Thyroid gland (tissue), 4 donors: ENCODE measurements at regions not wholly inside any gene's neighbourhood (a gene's known extent, or its start where the extent isn't known, plus 50 kb on each side); places are given as distances from the start of the nearest gene placed in this dataset.

Source experiments
- DNase-seq, 2 donors: peaks; one replicate each; pipeline ENCODE4 v3.0.0-alpha.2; 2019
- H3K27ac ChIP-seq, 3 donors: fragments of 200-600 bp; sonication (generic); 1 replicate in 2 of 3; 2 replicates in 1 of 3; pipeline ENCODE4 v1.5.1; 2016 to 2019; ENCODE audit warnings: mild to moderate bottlenecking in 1 of 3, moderate library complexity in 1 of 3
- H3K27me3 ChIP-seq: fragments of 200-600 bp; sonication (generic); one replicate; pipeline ENCODE4 v1.5.1; 2019
- H3K36me3 ChIP-seq, 2 donors: fragments of 200-600 bp; sonication (generic); one replicate each; pipeline ENCODE4 v1.5.1; 2016 to 2019
- H3K4me1 ChIP-seq, 2 donors: fragments of 200-600 bp; sonication (generic); one replicate each; pipeline ENCODE4 v1.5.1; 2017 to 2019
- H3K4me3 ChIP-seq, 3 donors: fragments of 200-600 bp; sonication (generic); replicated peaks in 1 of 3; 1 replicate in 2 of 3; 2 replicates in 1 of 3; pipeline ENCODE4 v1.5.1; 2016; ENCODE audit warnings: mild to moderate bottlenecking in 1 of 3
- H3K9me3 ChIP-seq: fragments of 200-600 bp; sonication (generic); one replicate; pipeline ENCODE4 v1.5.1; 2017
- CTCF ChIP-seq, 6 experiments: fragments of 200-600 bp in 3 of 6; fragments of 450-650 bp in 3 of 6; sonication (generic) in 3 of 6; IDR thresholded peaks; one replicate each; pipeline ENCODE4 v1.5.1; 2016 to 2019; ENCODE audit warnings: antibody characterized with exemption in 6 of 6, mild to moderate bottlenecking in 2 of 6, inconsistent platforms in 1 of 6, moderate library complexity in 1 of 6
- POLR2A ChIP-seq, 2 donors: fragments of 450-650 bp; IDR thresholded peaks; one replicate each; pipeline ENCODE4 v1.6.1; 2017; ENCODE audit warnings: antibody characterized with exemption in 2 of 2, mild to moderate bottlenecking in 2 of 2, moderate library complexity in 1 of 2
- WGBS, 2 donors: methylation state at CpG; one replicate each; pipeline ENCODE4 v1.1.5; 2017; 5-methylcytosine and 5-hydroxymethylcytosine counted together
- intact Hi-C: fragments of 100-400 bp; cut with DNase I; formaldehyde crosslinking; loops from one replicate; pipeline ENCODE4 v1.15.1; 2023

GRCh38 chr2:60167089-60167488, 386.4 kb downstream of the BCL11A start:
- TF ChIP-seq CTCF (IDR thresholded peaks at IDR 0.05) (no peak), POLR2A (IDR thresholded peaks at IDR 0.05) (no peak)
- no peaks in the 10 kb centered on the region for H3K9me3 ChIP-seq
- intact Hi-C loops = no loop called here
- H3K4me3 ChIP-seq = no peak overlapping the region
- 86 to 88% methylated on average over 4 of the region's 4 CpGs for WGBS, 2 donors
- H3K4me1 ChIP-seq = no peaks in the 10 kb centered on the region
- no peaks in the 10 kb centered on the region for H3K36me3 ChIP-seq
- no peak for DNase-seq
- H3K27ac ChIP-seq = no peak overlapping the region
- no peaks in the 10 kb centered on the region for H3K27me3 ChIP-seq

GRCh38 chr2:60163691-60164090, 389.8 kb downstream of the BCL11A start:
- intact Hi-C loops = no loop called here
- DNase-seq = no peak
- no peaks in the 10 kb centered on the region for H3K9me3 ChIP-seq
- H3K4me1 ChIP-seq = no peaks in the 10 kb centered on the region
- H3K36me3 ChIP-seq = no peaks in the 10 kb centered on the region
- no peak overlapping the region for H3K27ac ChIP-seq
- WGBS, 2 donors = 88 to 97% methylated on average over 7 of the region's 7 CpGs
- TF ChIP-seq POLR2A (IDR thresholded peaks at IDR 0.05) (no peak), CTCF (IDR thresholded peaks at IDR 0.05) (no peak)
- H3K4me3 ChIP-seq = no peak overlapping the region
- no peaks in the 10 kb centered on the region for H3K27me3 ChIP-seq

- no peak overlapping the region for H3K4me3 ChIP-seq
Measured at GRCh38 chr2:60159519-60159918, 393.9 kb downstream of the BCL11A start.

GRCh38 chr2:60158262-60158661, 395.2 kb downstream of the BCL11A start:
- no peak for TF ChIP-seq POLR2A (IDR thresholded peaks at IDR 0.05)
- TF ChIP-seq CTCF (IDR thresholded peaks at IDR 0.05) = no peak
- 79 to 81% methylated on average over 1 of the region's 1 CpG for WGBS, 2 donors

More at GRCh38 chr2:60159519-60159918, 393.9 kb downstream of the BCL11A start:
- TF ChIP-seq POLR2A (IDR thresholded peaks at IDR 0.05) (no peak), CTCF (IDR thresholded peaks at IDR 0.05) (no peak)
- no peaks in the 10 kb centered on the region for H3K36me3 ChIP-seq
- H3K9me3 ChIP-seq = no peaks in the 10 kb centered on the region
- H3K27me3 ChIP-seq = no peaks in the 10 kb centered on the region
- 45 to 53% methylated on average over 2 of the region's 2 CpGs for WGBS, 2 donors
- intact Hi-C loops = no loop called here
- H3K4me1 ChIP-seq = no peaks in the 10 kb centered on the region
- H3K27ac ChIP-seq = no peak overlapping the region
- DNase-seq = no peak

GRCh38 chr2:60157283-60157682, 396.2 kb downstream of the BCL11A start:
- Histone ChIP-seq H3K27me3 (no peaks in the 10 kb centered on the region), H3K27ac (no peak overlapping the region), H3K4me3 (no peak overlapping the region), H3K36me3 (no peaks in the 10 kb centered on the region), H3K9me3 (no peaks in the 10 kb centered on the region), H3K4me1 (no peaks in the 10 kb centered on the region)
- no peak for TF ChIP-seq CTCF (IDR thresholded peaks at IDR 0.05)
- no peak for TF ChIP-seq POLR2A (IDR thresholded peaks at IDR 0.05)
- intact Hi-C loops = no loop called here
- no peak for DNase-seq
- WGBS, 2 donors = 61 to 90% methylated on average over 1 of the region's 1 CpG

More at GRCh38 chr2:60158262-60158661, 395.2 kb downstream of the BCL11A start:
- no peaks in the 10 kb centered on the region for H3K27me3 ChIP-seq
- no peaks in the 10 kb centered on the region for H3K36me3 ChIP-seq
- H3K27ac ChIP-seq = no peak overlapping the region
- no peak overlapping the region for H3K4me3 ChIP-seq
- intact Hi-C loops = no loop called here
- no peak for DNase-seq
- H3K4me1 ChIP-seq = no peaks in the 10 kb centered on the region
- no peaks in the 10 kb centered on the region for H3K9me3 ChIP-seq
